Epithelial cell of esophagus (primary cell): ENCODE measurements at regions not wholly inside any gene's neighbourhood (a gene's known extent, or its start where the extent isn't known, plus 50 kb on each side); places are given as distances from the start of the nearest gene placed in this dataset.

Source experiments
- DNase-seq: peaks from one replicate; pipeline ENCODE4 v3.0.0; 2010; ENCODE audit warnings: low read depth
- H3K4me3 ChIP-seq: 2 replicates; pipeline ENCODE4 v1.5.1; 2011; ENCODE audit warnings: mild to moderate bottlenecking, low read length, control low read depth
- CTCF ChIP-seq: IDR thresholded peaks from 2 replicates; pipeline ENCODE4 v1.5.1; 2011; ENCODE audit warnings: low read depth, mild to moderate bottlenecking, low read length, control low read depth, inconsistent platforms; ENCODE audit not compliant: insufficient read depth; ENCODE audit errors: missing control alignments

GRCh38 chr7:109964780-109965179, 1126.1 kb upstream of the LRRN3 start:
- H3K4me3 ChIP-seq, result no peak overlapping the region
- TF ChIP-seq CTCF, result no peak
- DNase-seq, result peak; percentile 52

DNA sequence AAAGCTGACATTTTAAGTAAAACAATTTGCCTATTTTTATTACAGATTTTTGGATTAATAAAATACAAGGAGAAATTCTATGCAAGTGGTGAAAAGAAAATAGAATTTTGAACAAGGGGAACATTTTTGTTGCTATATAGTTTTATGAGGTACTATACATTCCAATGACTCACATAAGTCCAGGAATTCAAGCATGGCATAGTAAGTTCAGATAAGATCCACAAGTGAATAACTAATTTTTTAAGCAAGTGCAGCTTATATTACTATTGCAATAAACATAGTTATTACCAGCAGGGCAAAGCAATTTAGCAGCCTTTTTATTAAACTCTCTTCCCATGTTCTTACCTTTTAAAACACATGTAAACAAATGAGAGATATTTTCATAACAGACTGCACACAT, 1123.5 kb upstream of the LRRN3 start:
- no peak for DNase-seq
- H3K4me3 ChIP-seq, result no peak overlapping the region
- no peak for TF ChIP-seq CTCF

- no peak overlapping the region for H3K4me3 ChIP-seq
- TF ChIP-seq CTCF, result no peak
- no peak for DNase-seq
Observed at GRCh38 chr7:109983618-109984017, 1107.3 kb upstream of the LRRN3 start.

DNA sequence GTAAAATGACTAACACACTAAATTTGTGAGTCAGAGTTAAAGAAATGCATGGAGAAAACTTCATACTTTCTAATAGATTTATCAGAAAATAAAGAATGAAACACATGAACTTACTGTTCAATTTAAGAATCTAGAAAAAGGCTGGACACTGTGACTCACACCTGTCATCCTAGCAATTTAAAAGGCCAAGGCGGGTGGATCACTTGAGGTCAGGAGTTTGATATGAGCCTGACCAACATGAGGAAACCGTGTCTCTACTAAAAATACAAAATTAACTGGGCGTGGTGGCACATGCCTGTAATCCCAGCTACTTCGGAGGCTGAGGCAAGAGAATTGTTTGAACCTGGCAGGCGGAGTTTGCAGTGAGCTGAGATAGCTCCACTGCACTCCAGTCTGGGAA, 1106.2 kb upstream of the LRRN3 start:
- TF ChIP-seq CTCF, result no peak
- peak; percentile 6 for DNase-seq
- no peak overlapping the region for H3K4me3 ChIP-seq

- H3K4me3 ChIP-seq, result no peak overlapping the region
- no peak for DNase-seq
- no peak for TF ChIP-seq CTCF
Observed at GRCh38 chr7:109986701-109987100, 1104.2 kb upstream of the LRRN3 start.

GRCh38 chr7:109996411-109996810, 1094.5 kb upstream of the LRRN3 start:
- no peak for TF ChIP-seq CTCF
- H3K4me3 ChIP-seq, result no peak overlapping the region
- no peak for DNase-seq

- DNase-seq, result no peak
- no peak for TF ChIP-seq CTCF
- no peak overlapping the region for H3K4me3 ChIP-seq
Observed at GRCh38 chr7:109996927-109997326, 1094.0 kb upstream of the LRRN3 start.
